IMR-90 (cell line): ENCODE measurements at regions not wholly inside any gene's neighbourhood (a gene's known extent, or its start where the extent isn't known, plus 50 kb on each side); places are given as distances from the start of the nearest gene placed in this dataset.

Experiments used
- BHLHE40 ChIP-seq: fragments of 150-350 bp; IDR thresholded peaks from 2 replicates; pipeline ENCODE4 v1.6.1; 2016; ENCODE audit warnings: mild to moderate bottlenecking, low read depth, low read length
- CEBPB ChIP-seq: IDR thresholded peaks from 2 replicates; pipeline ENCODE4 v1.6.1; 2012; ENCODE audit warnings: low read depth, low read length, improper control_type of control experiment
- FOS ChIP-seq: fragments of 150-350 bp; IDR thresholded peaks from 2 replicates; pipeline ENCODE4 v1.6.1; 2016; ENCODE audit warnings: low read depth, low read length
- MAFK ChIP-seq: IDR thresholded peaks from 2 replicates; pipeline ENCODE4 v1.6.1; 2012; ENCODE audit warnings: low read depth, low read length, improper control_type of control experiment
- NFE2L2 ChIP-seq: fragments of 150-350 bp; IDR thresholded peaks from 2 replicates; pipeline ENCODE4 v1.6.1; 2016; ENCODE audit warnings: low read depth, mild to moderate bottlenecking, low read length
- POLR2A ChIP-seq: IDR thresholded peaks from 2 replicates; pipeline ENCODE4 v1.6.1; 2012; ENCODE audit warnings: mild to moderate bottlenecking, low read depth, low read length
- RAD21 ChIP-seq: IDR thresholded peaks from 2 replicates; pipeline ENCODE4 v1.6.1; 2012; ENCODE audit warnings: low read length, improper control_type of control experiment
- RCOR1 ChIP-seq: IDR thresholded peaks from 2 replicates; pipeline ENCODE4 v1.6.1; 2012; ENCODE audit warnings: mild to moderate bottlenecking, low read length, improper control_type of control experiment; ENCODE audit not compliant: insufficient replicate concordance
- RFX5 ChIP-seq: IDR thresholded peaks from 2 replicates; pipeline ENCODE4 v1.8.0; 2012; ENCODE audit warnings: low read depth, mild to moderate bottlenecking, low read length, moderate library complexity
- SMC3 ChIP-seq: fragments of 150-350 bp; IDR thresholded peaks from 2 replicates; pipeline ENCODE4 v1.6.1; 2016; ENCODE audit warnings: low read depth, mild to moderate bottlenecking, antibody characterized with exemption, low read length, moderate library complexity
- TF ChIP-seq, protein P1 (sequence below): conservative IDR thresholded peaks from 2 replicates; pipeline ENCODE4 v1.5.1; 2012; ENCODE audit warnings: mild to moderate bottlenecking, low read depth, low read length, improper control_type of control experiment
- TF ChIP-seq, protein P2 (sequence below): fragments of 150-350 bp; IDR thresholded peaks from 2 replicates; pipeline ENCODE4 v1.6.1; 2017; ENCODE audit warnings: mild to moderate bottlenecking, antibody characterized with exemption, low read length, low read depth
- TF ChIP-seq, protein P3 (sequence below): fragments of 150-350 bp; IDR thresholded peaks from 2 replicates; pipeline ENCODE4 v1.6.1; 2016; ENCODE audit warnings: low read depth, mild to moderate bottlenecking, low read length, moderate library complexity, borderline replicate concordance

DNA sequence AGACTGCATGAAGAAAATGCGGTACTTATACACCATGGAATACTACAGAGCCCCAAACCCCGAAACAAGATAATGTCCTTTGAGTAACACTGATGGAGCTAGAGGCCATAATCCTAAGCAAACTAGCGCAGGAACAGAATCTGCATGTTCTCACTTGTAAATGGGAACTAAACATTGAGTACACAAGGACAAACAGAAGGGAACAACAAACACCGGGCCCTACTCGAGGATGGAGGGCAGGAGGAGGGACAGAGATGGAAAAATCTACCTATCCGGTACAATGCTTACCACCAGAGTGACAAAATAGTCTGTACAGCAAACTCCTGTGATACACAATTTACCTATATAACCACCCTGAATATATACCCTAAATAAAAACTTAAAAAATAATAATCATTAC lies 507.9 kb downstream of the IPMK start:
- TF ChIP-seq POLR2A, result no peak
- TF ChIP-seq, protein P1, sequence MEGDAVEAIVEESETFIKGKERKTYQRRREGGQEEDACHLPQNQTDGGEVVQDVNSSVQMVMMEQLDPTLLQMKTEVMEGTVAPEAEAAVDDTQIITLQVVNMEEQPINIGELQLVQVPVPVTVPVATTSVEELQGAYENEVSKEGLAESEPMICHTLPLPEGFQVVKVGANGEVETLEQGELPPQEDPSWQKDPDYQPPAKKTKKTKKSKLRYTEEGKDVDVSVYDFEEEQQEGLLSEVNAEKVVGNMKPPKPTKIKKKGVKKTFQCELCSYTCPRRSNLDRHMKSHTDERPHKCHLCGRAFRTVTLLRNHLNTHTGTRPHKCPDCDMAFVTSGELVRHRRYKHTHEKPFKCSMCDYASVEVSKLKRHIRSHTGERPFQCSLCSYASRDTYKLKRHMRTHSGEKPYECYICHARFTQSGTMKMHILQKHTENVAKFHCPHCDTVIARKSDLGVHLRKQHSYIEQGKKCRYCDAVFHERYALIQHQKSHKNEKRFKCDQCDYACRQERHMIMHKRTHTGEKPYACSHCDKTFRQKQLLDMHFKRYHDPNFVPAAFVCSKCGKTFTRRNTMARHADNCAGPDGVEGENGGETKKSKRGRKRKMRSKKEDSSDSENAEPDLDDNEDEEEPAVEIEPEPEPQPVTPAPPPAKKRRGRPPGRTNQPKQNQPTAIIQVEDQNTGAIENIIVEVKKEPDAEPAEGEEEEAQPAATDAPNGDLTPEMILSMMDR, result no peak
- TF ChIP-seq, protein P2, sequence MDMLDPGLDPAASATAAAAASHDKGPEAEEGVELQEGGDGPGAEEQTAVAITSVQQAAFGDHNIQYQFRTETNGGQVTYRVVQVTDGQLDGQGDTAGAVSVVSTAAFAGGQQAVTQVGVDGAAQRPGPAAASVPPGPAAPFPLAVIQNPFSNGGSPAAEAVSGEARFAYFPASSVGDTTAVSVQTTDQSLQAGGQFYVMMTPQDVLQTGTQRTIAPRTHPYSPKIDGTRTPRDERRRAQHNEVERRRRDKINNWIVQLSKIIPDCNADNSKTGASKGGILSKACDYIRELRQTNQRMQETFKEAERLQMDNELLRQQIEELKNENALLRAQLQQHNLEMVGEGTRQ, result no peak
- no peak for TF ChIP-seq RFX5
- TF ChIP-seq, protein P3, sequence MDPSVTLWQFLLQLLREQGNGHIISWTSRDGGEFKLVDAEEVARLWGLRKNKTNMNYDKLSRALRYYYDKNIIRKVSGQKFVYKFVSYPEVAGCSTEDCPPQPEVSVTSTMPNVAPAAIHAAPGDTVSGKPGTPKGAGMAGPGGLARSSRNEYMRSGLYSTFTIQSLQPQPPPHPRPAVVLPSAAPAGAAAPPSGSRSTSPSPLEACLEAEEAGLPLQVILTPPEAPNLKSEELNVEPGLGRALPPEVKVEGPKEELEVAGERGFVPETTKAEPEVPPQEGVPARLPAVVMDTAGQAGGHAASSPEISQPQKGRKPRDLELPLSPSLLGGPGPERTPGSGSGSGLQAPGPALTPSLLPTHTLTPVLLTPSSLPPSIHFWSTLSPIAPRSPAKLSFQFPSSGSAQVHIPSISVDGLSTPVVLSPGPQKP, result no peak
- no peak for TF ChIP-seq SMC3
- no peak for TF ChIP-seq RAD21
- no peak for TF ChIP-seq NFE2L2
- TF ChIP-seq CEBPB, result no peak
- TF ChIP-seq BHLHE40, result no peak
- TF ChIP-seq FOS, result no peak
- no peak for TF ChIP-seq RCOR1
- TF ChIP-seq MAFK, result no peak
